Fibroblast of lung (primary cell): ENCODE measurements at regions not wholly inside any gene's neighbourhood (a gene's known extent, or its start where the extent isn't known, plus 50 kb on each side); places are given as distances from the start of the nearest gene placed in this dataset.

Experiments
- DNase-seq, 2 donors: peaks; one replicate each; pipeline versions ENCODE4 v3.0.0 to v3.0.0-alpha.2; 2010; ENCODE audit warnings: low read depth in 2 of 2
- H2AFZ ChIP-seq: 2 replicates; pipeline ENCODE4 v1.5.1; 2012; ENCODE audit warnings: low read length, control low read depth, inconsistent platforms
- H3K27ac ChIP-seq: 2 replicates; pipeline ENCODE4 v1.5.1; 2011; ENCODE audit warnings: low read length, control low read depth; ENCODE audit not compliant: insufficient read depth
- H3K27me3 ChIP-seq: 2 replicates; pipeline ENCODE4 v1.5.1; 2011; ENCODE audit warnings: mild to moderate bottlenecking, low read length; ENCODE audit not compliant: control insufficient read depth, insufficient read depth
- H3K36me3 ChIP-seq: 2 replicates; pipeline ENCODE4 v1.5.1; 2011; ENCODE audit warnings: low read length; ENCODE audit not compliant: control insufficient read depth, insufficient read depth
- H3K4me1 ChIP-seq: 2 replicates; pipeline ENCODE4 v1.5.1; 2011; ENCODE audit warnings: low read length; ENCODE audit not compliant: control insufficient read depth, insufficient read depth; ENCODE audit errors: extremely low read depth
- H3K4me2 ChIP-seq: 2 replicates; pipeline ENCODE4 v1.5.1; 2011; ENCODE audit warnings: low read length, control low read depth; ENCODE audit not compliant: insufficient read depth; ENCODE audit errors: extremely low read depth
- H3K4me3 ChIP-seq, 4 experiments: fragments of 200-600 bp in 1 of 4; sonication (generic) in 1 of 4; replicated peaks in 1 of 4; 2 replicates each; pipeline ENCODE4 v1.5.1; 2011 to 2016; ENCODE audit warnings: low read length in 4 of 4, low read depth in 3 of 4, mild to moderate bottlenecking in 3 of 4, control low read depth in 2 of 4, inconsistent platforms in 1 of 4, mixed read lengths in 1 of 4; ENCODE audit not compliant: insufficient read depth in 1 of 4; ENCODE audit errors: control extremely low read depth in 1 of 4
- H3K79me2 ChIP-seq: 2 replicates; pipeline ENCODE4 v1.5.1; 2012; ENCODE audit warnings: mild to moderate bottlenecking, low read length, inconsistent platforms; ENCODE audit not compliant: control insufficient read depth, insufficient read depth
- H3K9ac ChIP-seq: 2 replicates; pipeline ENCODE4 v1.5.1; 2011; ENCODE audit warnings: mild to moderate bottlenecking, low read length, control low read depth; ENCODE audit not compliant: insufficient read depth
- H3K9me3 ChIP-seq: 2 replicates; pipeline ENCODE4 v1.5.1; 2012; ENCODE audit warnings: low read depth, low read length; ENCODE audit not compliant: control insufficient read depth, insufficient read depth
- H4K20me1 ChIP-seq: 2 replicates; pipeline ENCODE4 v1.5.1; 2011; ENCODE audit warnings: low read length; ENCODE audit not compliant: control insufficient read depth, insufficient read depth; ENCODE audit errors: extremely low read depth
- CTCF ChIP-seq, 2 donors: IDR thresholded peaks in 1 of 2; conservative IDR thresholded peaks in 1 of 2; 1 replicate in 1 of 2; 2 replicates in 1 of 2; pipeline ENCODE4 v1.5.1; 2011 to 2012; ENCODE audit warnings: low read length in 2 of 2, control low read depth in 1 of 2, inconsistent platforms in 1 of 2, low read depth in 1 of 2, mild to moderate bottlenecking in 1 of 2
- EZH2 ChIP-seq: IDR thresholded peaks from 2 replicates; pipeline ENCODE4 v1.5.1; 2012; ENCODE audit warnings: low read length, control low read depth, mild to moderate bottlenecking; ENCODE audit errors: missing control alignments

- Histone ChIP-seq H3K27ac (no peak overlapping the region), H3K27me3 (no peaks in the 10 kb centered on the region), H3K4me1 (no peaks in the 10 kb centered on the region), H3K9ac (no peak overlapping the region), H3K79me2 (no peaks in the 10 kb centered on the region), H3K36me3 (no peaks in the 10 kb centered on the region), H3K4me2 (no peak overlapping the region), H3K4me3 (no peak overlapping the region), H4K20me1 (no peaks in the 10 kb centered on the region), H2AFZ (no peak overlapping the region), H3K9me3 (no peaks in the 10 kb centered on the region)
- no peak for DNase-seq
- TF ChIP-seq CTCF (conservative IDR thresholded peaks at IDR 0.05 in 1 of 2, IDR thresholded peaks at IDR 0.05 in 1 of 2; ENCODE audit: low read depth in 1 of 2, low read length in 2 of 2): no peak
- TF ChIP-seq EZH2: no peak
Measured at GRCh38 chr1:90277270-90277669, 282.4 kb downstream of the ZNF326 start.

GRCh38 chr1:90274376-90274775 lies 279.5 kb downstream of the ZNF326 start:
- no peak for TF ChIP-seq CTCF (conservative IDR thresholded peaks at IDR 0.05 in 1 of 2, IDR thresholded peaks at IDR 0.05 in 1 of 2; ENCODE audit: low read depth in 1 of 2, low read length in 2 of 2)
- Histone ChIP-seq H3K27ac (no peak overlapping the region), H3K27me3 (no peaks in the 10 kb centered on the region), H3K9me3 (no peaks in the 10 kb centered on the region), H4K20me1 (no peaks in the 10 kb centered on the region), H2AFZ (no peak overlapping the region), H3K36me3 (no peaks in the 10 kb centered on the region), H3K9ac (no peak overlapping the region), H3K79me2 (no peaks in the 10 kb centered on the region), H3K4me3 (no peak overlapping the region), H3K4me2 (no peak overlapping the region), H3K4me1 (no peaks in the 10 kb centered on the region)
- no peak for DNase-seq

- Histone ChIP-seq H4K20me1 (no peaks in the 10 kb centered on the region), H3K79me2 (no peaks in the 10 kb centered on the region), H3K27me3 (no peaks in the 10 kb centered on the region), H2AFZ (no peak overlapping the region), H3K9me3 (no peaks in the 10 kb centered on the region), H3K4me2 (no peak overlapping the region), H3K27ac (no peak overlapping the region), H3K36me3 (no peaks in the 10 kb centered on the region), H3K4me1 (no peaks in the 10 kb centered on the region), H3K4me3 (no peak overlapping the region), H3K9ac (no peak overlapping the region)
- TF ChIP-seq EZH2 (no peak), CTCF (conservative IDR thresholded peaks at IDR 0.05 in 1 of 2, IDR thresholded peaks at IDR 0.05 in 1 of 2; ENCODE audit: low read depth in 1 of 2, low read length in 2 of 2) (no peak)
- DNase-seq: no peak
Measured at GRCh38 chr1:90273241-90273774, 278.4 kb downstream of the ZNF326 start.
